ENCODE measurements at regions not wholly inside any gene's neighbourhood (a gene's known extent, or its start where the extent isn't known, plus 50 kb on each side); places are given as distances from the start of the nearest gene placed in this dataset.

- TF ChIP-seq POLR2A (IDR thresholded peaks at IDR 0.05) (no peak), POLR2AphosphoS5 (IDR thresholded peaks at IDR 0.05) (no peak), CTCF (IDR thresholded peaks at IDR 0.05) (no peak)
These were observed 437.4 kb upstream of the SPRY2 start for GRCh38 chr13:80778297-80778696.

Measured in upper lobe of left lung (tissue), 4 donors.